Astrocyte (in vitro differentiated cells and primary cell): ENCODE measurements at regions not wholly inside any gene's neighbourhood (a gene's known extent, or its start where the extent isn't known, plus 50 kb on each side); places are given as distances from the start of the nearest gene placed in this dataset.
"Not testable (repeated sequence)": the region's sequence is repeated elsewhere in the genome, so short reads cannot be mapped to it uniquely, and the experiment has no call there.

Experiments used
- DNase-seq: peaks from one replicate; pipeline ENCODE4 v3.0.0-alpha.2; 2010; ENCODE audit warnings: low read depth
- FAIRE-seq: peaks from 2 replicates; lab custom pipeline; 2011; peaks lifted over from hg19 to GRCh38; lab: Jason Lieb, UNC
- H2AFZ ChIP-seq: 2 replicates; pipeline ENCODE4 v1.6.0; 2012; ENCODE audit warnings: low read depth, low read length, inconsistent platforms
- H3K27ac ChIP-seq: 2 replicates; pipeline ENCODE4 v1.5.1; 2011; ENCODE audit warnings: low read depth, low read length, inconsistent platforms
- H3K27me3 ChIP-seq: 2 replicates; pipeline ENCODE4 v1.6.0; 2011; ENCODE audit warnings: low read length, inconsistent platforms; ENCODE audit not compliant: insufficient read depth
- H3K36me3 ChIP-seq: 2 replicates; pipeline ENCODE4 v1.5.1; 2011; ENCODE audit warnings: low read length, inconsistent platforms; ENCODE audit not compliant: insufficient read depth
- H3K4me1 ChIP-seq: 2 replicates; pipeline ENCODE4 v1.5.1; 2011; ENCODE audit warnings: low read length, inconsistent platforms; ENCODE audit not compliant: insufficient read depth
- H3K4me2 ChIP-seq: 2 replicates; pipeline ENCODE4 v1.6.0; 2012; ENCODE audit warnings: low read length, inconsistent platforms
- H3K4me3 ChIP-seq: 2 replicates; pipeline ENCODE4 v1.5.1; 2011; ENCODE audit warnings: low read depth, mild to moderate bottlenecking, low read length, inconsistent platforms; ENCODE audit not compliant: insufficient read depth
- H3K79me2 ChIP-seq: 2 replicates; pipeline ENCODE4 v1.6.0; 2012; ENCODE audit warnings: mild to moderate bottlenecking, low read length, inconsistent platforms; ENCODE audit not compliant: insufficient read depth
- H3K9ac ChIP-seq: 2 replicates; pipeline ENCODE4 v1.6.0; 2012; ENCODE audit warnings: mild to moderate bottlenecking, low read length, inconsistent platforms
- H3K9me3 ChIP-seq: 2 replicates; pipeline ENCODE4 v1.5.1; 2012; ENCODE audit warnings: low read depth, mild to moderate bottlenecking, low read length, inconsistent platforms; ENCODE audit not compliant: insufficient read depth
- H4K20me1 ChIP-seq: 2 replicates; pipeline ENCODE4 v1.6.0; 2012; ENCODE audit warnings: low read length, inconsistent platforms; ENCODE audit not compliant: insufficient read depth
- H3K27ac Mint-ChIP-seq: one replicate; pipeline ENCODE4 v1.8.0; 2021; ENCODE audit warnings: mild to moderate bottlenecking, mixed read lengths; ENCODE audit not compliant: unreplicated experiment
- H3K27me3 Mint-ChIP-seq: one replicate; pipeline ENCODE4 v1.8.0; 2021; ENCODE audit warnings: low read depth, mixed read lengths; ENCODE audit not compliant: unreplicated experiment
- H3K36me3 Mint-ChIP-seq: one replicate; pipeline ENCODE4 v1.8.0; 2021; ENCODE audit warnings: low read depth, mixed read lengths; ENCODE audit not compliant: unreplicated experiment
- H3K4me1 Mint-ChIP-seq: one replicate; pipeline ENCODE4 v1.8.0; 2021; ENCODE audit warnings: low read depth, mixed read lengths; ENCODE audit not compliant: unreplicated experiment
- H3K4me3 Mint-ChIP-seq: one replicate; pipeline ENCODE4 v1.8.0; 2021; ENCODE audit warnings: mild to moderate bottlenecking, moderate library complexity, mixed read lengths; ENCODE audit not compliant: unreplicated experiment
- H3K9me3 Mint-ChIP-seq: one replicate; pipeline ENCODE4 v1.8.0; 2021; ENCODE audit warnings: mild to moderate bottlenecking, mixed read lengths; ENCODE audit not compliant: unreplicated experiment
- EZH2 ChIP-seq: IDR thresholded peaks from 2 replicates; pipeline ENCODE4 v1.6.1; 2012; ENCODE audit warnings: mild to moderate bottlenecking, low read length, inconsistent platforms; ENCODE audit not compliant: insufficient read depth
- TF ChIP-seq, protein P1 (sequence below): IDR thresholded peaks from 2 replicates; pipeline ENCODE4 v1.5.1; 2011; ENCODE audit warnings: low read depth, mild to moderate bottlenecking, inconsistent platforms, low read length, moderate library complexity; ENCODE audit not compliant: insufficient read depth

DNA sequence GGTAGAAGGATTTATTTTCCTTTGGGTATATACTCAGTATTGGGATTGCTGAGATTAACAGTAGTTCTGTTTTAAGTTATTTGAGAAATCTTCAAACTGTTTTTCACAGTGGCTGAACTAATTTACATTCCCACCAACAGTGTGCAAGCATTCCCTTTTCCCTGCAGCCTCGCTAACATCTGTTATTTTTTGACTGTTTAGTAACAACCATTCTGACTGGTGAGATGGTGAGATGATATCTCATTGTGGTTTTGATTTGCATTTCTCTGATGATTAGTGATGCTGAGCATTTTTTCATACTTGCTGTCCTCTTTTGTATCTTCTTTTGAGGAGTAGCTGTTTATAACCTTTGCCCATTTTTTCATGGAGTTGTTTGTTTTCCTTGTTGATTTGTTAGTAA is 457.8 kb downstream of the TRAM1L1 start:
- Mint-ChIP-seq H3K27me3 (no peaks in the 10 kb centered on the region), H3K4me1 (no peaks in the 10 kb centered on the region), H3K36me3 (no peaks in the 10 kb centered on the region), H3K4me3 (no peak overlapping the region), H3K27ac (no peak overlapping the region), H3K9me3 (no peaks in the 10 kb centered on the region)
- DNase-seq = no peak
- no peak overlapping the region for H3K9ac ChIP-seq
- no peaks in the 10 kb centered on the region for H3K79me2 ChIP-seq
- H3K36me3 ChIP-seq = no peaks in the 10 kb centered on the region
- no peak overlapping the region for H3K4me3 ChIP-seq
- H3K4me1 ChIP-seq = no peaks in the 10 kb centered on the region
- TF ChIP-seq, protein P1, sequence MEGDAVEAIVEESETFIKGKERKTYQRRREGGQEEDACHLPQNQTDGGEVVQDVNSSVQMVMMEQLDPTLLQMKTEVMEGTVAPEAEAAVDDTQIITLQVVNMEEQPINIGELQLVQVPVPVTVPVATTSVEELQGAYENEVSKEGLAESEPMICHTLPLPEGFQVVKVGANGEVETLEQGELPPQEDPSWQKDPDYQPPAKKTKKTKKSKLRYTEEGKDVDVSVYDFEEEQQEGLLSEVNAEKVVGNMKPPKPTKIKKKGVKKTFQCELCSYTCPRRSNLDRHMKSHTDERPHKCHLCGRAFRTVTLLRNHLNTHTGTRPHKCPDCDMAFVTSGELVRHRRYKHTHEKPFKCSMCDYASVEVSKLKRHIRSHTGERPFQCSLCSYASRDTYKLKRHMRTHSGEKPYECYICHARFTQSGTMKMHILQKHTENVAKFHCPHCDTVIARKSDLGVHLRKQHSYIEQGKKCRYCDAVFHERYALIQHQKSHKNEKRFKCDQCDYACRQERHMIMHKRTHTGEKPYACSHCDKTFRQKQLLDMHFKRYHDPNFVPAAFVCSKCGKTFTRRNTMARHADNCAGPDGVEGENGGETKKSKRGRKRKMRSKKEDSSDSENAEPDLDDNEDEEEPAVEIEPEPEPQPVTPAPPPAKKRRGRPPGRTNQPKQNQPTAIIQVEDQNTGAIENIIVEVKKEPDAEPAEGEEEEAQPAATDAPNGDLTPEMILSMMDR = no peak
- TF ChIP-seq EZH2 = no peak
- H4K20me1 ChIP-seq = no peaks in the 10 kb centered on the region
- no peaks in the 10 kb centered on the region for H3K27me3 ChIP-seq
- no peak overlapping the region for H2AFZ ChIP-seq
- H3K4me2 ChIP-seq = no peak overlapping the region
- no peaks in the 10 kb centered on the region for H3K9me3 ChIP-seq
- no peak for FAIRE-seq
- H3K27ac ChIP-seq = no peak overlapping the region

DNA sequence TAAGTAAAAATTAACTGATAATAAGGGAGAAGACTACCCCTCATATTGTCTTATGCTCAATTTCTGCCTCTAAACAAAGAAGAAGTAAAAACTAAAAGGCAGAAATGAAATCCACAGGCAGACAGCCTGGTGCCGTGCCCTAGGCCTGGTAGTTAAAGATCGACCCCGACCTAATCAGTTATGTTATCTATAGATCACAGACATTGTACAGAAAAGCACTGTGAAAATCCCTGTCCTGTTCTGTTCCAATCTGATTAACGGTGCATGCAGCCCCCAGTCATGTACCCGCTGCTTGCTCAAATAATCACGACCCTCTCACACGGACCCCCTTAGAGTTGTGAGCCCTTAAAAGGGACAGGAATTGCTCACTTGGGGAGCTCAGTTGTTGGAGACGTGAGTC is 465.9 kb downstream of the TRAM1L1 start:
- not testable (repeated sequence) for H3K4me3 Mint-ChIP-seq, H3K27me3 ChIP-seq, H3K27ac Mint-ChIP-seq, H3K9me3 Mint-ChIP-seq, H3K4me2 ChIP-seq, H3K36me3 ChIP-seq, H3K4me1 ChIP-seq, H4K20me1 ChIP-seq, H3K4me1 Mint-ChIP-seq, H3K9ac ChIP-seq, H2AFZ ChIP-seq, H3K27ac ChIP-seq, DNase-seq, H3K4me3 ChIP-seq, H3K79me2 ChIP-seq, FAIRE-seq, H3K27me3 Mint-ChIP-seq, H3K9me3 ChIP-seq, H3K36me3 Mint-ChIP-seq

DNA sequence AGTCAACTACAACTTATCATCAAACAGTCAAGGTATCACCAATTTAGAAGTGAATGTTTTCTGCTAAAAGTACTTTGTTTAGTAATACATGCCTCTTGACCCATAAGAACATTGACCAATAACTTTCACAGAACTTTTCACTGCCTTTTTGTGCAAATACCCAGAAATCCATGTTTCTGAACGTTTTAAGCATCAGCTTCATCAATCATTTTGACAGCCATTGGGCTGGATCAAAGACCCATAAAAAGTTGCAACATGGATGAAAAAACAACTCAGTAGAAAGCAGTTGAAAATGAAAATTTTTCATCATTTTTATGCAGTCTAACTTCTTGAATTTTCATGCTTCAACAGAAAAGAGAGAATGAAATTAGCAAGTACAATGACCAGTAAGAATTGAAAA is 466.7 kb downstream of the TRAM1L1 start:
- Mint-ChIP-seq H3K27me3 (no peaks in the 10 kb centered on the region), H3K4me3 (no peak overlapping the region), H3K9me3 (no peaks in the 10 kb centered on the region), H3K27ac (no peak overlapping the region), H3K4me1 (no peaks in the 10 kb centered on the region), H3K36me3 (no peaks in the 10 kb centered on the region)
- FAIRE-seq (no peak), DNase-seq (no peak)
- H2AFZ ChIP-seq = no peak overlapping the region
- no peak overlapping the region for H3K9ac ChIP-seq
- no peaks in the 10 kb centered on the region for H3K27me3 ChIP-seq
- H3K9me3 ChIP-seq = no peaks in the 10 kb centered on the region
- H3K27ac ChIP-seq = no peak overlapping the region
- H3K36me3 ChIP-seq = no peaks in the 10 kb centered on the region
- H3K79me2 ChIP-seq = no peaks in the 10 kb centered on the region
- H3K4me2 ChIP-seq = no peak overlapping the region
- TF ChIP-seq, protein P1 = no peak
- no peak for TF ChIP-seq EZH2
- no peaks in the 10 kb centered on the region for H3K4me1 ChIP-seq
- H4K20me1 ChIP-seq = no peaks in the 10 kb centered on the region
- no peak overlapping the region for H3K4me3 ChIP-seq
